Neuronal stem cell (in vitro differentiated cells): ENCODE measurements at regions not wholly inside any gene's neighbourhood (a gene's known extent, or its start where the extent isn't known, plus 50 kb on each side); places are given as distances from the start of the nearest gene placed in this dataset.
A peak's percentile ranks its signal among the peaks of the same experiment; 100 is the strongest.

Source experiments
- DNase-seq: peaks from one replicate; pipeline ENCODE4 v3.0.0-alpha.2; 2013; ENCODE audit warnings: low spot score
- H2AFZ ChIP-seq: one replicate; pipeline ENCODE4 v1.6.1; 2013; ENCODE audit warnings: mild to moderate bottlenecking, low read length, inconsistent platforms
- H2AK5ac ChIP-seq: 2 replicates; pipeline ENCODE4 v1.6.1; 2013; ENCODE audit warnings: low read depth, mild to moderate bottlenecking, inconsistent platforms, low read length, moderate library complexity, mixed read lengths
- H2BK120ac ChIP-seq: 2 replicates; pipeline ENCODE4 v1.6.1; 2013; ENCODE audit warnings: low read depth, mild to moderate bottlenecking, inconsistent platforms, low read length, moderate library complexity, mixed read lengths
- H2BK12ac ChIP-seq: one replicate; pipeline ENCODE4 v1.6.1; 2013; ENCODE audit warnings: low read length, inconsistent platforms
- H2BK15ac ChIP-seq: 2 replicates; pipeline ENCODE4 v1.6.1; 2013; ENCODE audit warnings: mild to moderate bottlenecking, low read length, inconsistent platforms, mixed read lengths
- H2BK5ac ChIP-seq: one replicate; pipeline ENCODE4 v1.6.1; 2013; ENCODE audit warnings: inconsistent platforms, mild to moderate bottlenecking, low read length, moderate library complexity
- H3K14ac ChIP-seq: one replicate; pipeline ENCODE4 v1.6.1; 2013; ENCODE audit warnings: low read length, inconsistent platforms
- H3K18ac ChIP-seq: 2 replicates; pipeline ENCODE4 v1.6.1; 2013; ENCODE audit warnings: low read length, inconsistent platforms
- H3K23ac ChIP-seq: 2 replicates; pipeline ENCODE4 v1.6.1; 2013; ENCODE audit warnings: low read depth, mild to moderate bottlenecking, mixed read lengths, low read length, inconsistent platforms; ENCODE audit not compliant: poor library complexity
- H3K27ac ChIP-seq: replicated peaks from 3 replicates; pipeline ENCODE4 v1.5.1; 2013; ENCODE audit warnings: low read length, inconsistent platforms
- H3K27me3 ChIP-seq, 3 experiments: 2 replicates each; pipeline ENCODE4 v1.6.1; 2013; ENCODE audit warnings: low read length in 3 of 3, mild to moderate bottlenecking in 2 of 3, inconsistent platforms in 1 of 3, low read depth in 1 of 3, mixed read lengths in 1 of 3, moderate library complexity in 1 of 3; ENCODE audit not compliant: control insufficient read depth in 3 of 3, insufficient read depth in 3 of 3
- H3K36me3 ChIP-seq, 2 donors: replicated peaks in 1 of 2; 2 replicates each; pipeline ENCODE4 v1.6.1; 2013; ENCODE audit warnings: low read length in 2 of 2; ENCODE audit not compliant: control insufficient read depth in 2 of 2, insufficient read depth in 2 of 2
- H3K4ac ChIP-seq: 2 replicates; pipeline ENCODE4 v1.6.1; 2013; ENCODE audit warnings: inconsistent platforms, mild to moderate bottlenecking, low read length, moderate library complexity
- H3K4me1 ChIP-seq, 2 donors: 1 replicate in 1 of 2; 2 replicates in 1 of 2; pipeline ENCODE4 v1.6.1; 2013; ENCODE audit warnings: low read length in 2 of 2, low read depth in 1 of 2; ENCODE audit not compliant: control insufficient read depth in 2 of 2, insufficient read depth in 1 of 2
- H3K4me2 ChIP-seq: one replicate; pipeline ENCODE4 v1.6.1; 2013; ENCODE audit warnings: mild to moderate bottlenecking, low read length, inconsistent platforms; ENCODE audit not compliant: insufficient read depth, poor library complexity, severe bottlenecking
- H3K4me3 ChIP-seq, 2 donors: 2 replicates each; pipeline ENCODE4 v1.5.1; 2013; ENCODE audit warnings: low read length in 2 of 2, mild to moderate bottlenecking in 2 of 2, inconsistent platforms in 1 of 2, moderate library complexity in 1 of 2
- H3K79me1 ChIP-seq: one replicate; pipeline ENCODE4 v1.6.1; 2013; ENCODE audit warnings: low read depth, mild to moderate bottlenecking, inconsistent platforms, low read length, moderate library complexity
- H3K9ac ChIP-seq: one replicate; pipeline ENCODE4 v1.6.1; 2013; ENCODE audit warnings: mild to moderate bottlenecking, low read depth, low read length, inconsistent platforms; ENCODE audit not compliant: poor library complexity
- H3K9me3 ChIP-seq, 2 donors: replicated peaks in 1 of 2; 2 replicates each; pipeline versions ENCODE3 to v1.6.1; 2013; ENCODE audit warnings: low read length in 2 of 2, mild to moderate bottlenecking in 2 of 2, inconsistent platforms in 1 of 2, low read depth in 1 of 2, mixed read lengths in 1 of 2, moderate library complexity in 1 of 2; ENCODE audit not compliant: control insufficient read depth in 2 of 2, insufficient read depth in 1 of 2
- H4K8ac ChIP-seq: one replicate; pipeline ENCODE4 v1.6.1; 2013; ENCODE audit warnings: low read depth, mild to moderate bottlenecking, inconsistent platforms, low read length, moderate library complexity
- H4K91ac ChIP-seq: one replicate; pipeline ENCODE4 v1.6.1; 2013; ENCODE audit warnings: low read length, low read depth, mild to moderate bottlenecking, inconsistent platforms; ENCODE audit not compliant: poor library complexity
- WGBS, 2 donors: extraction: QIAGEN DNeasy Blood & Tissue Kit; methylation state at CpG; one replicate each; pipeline ENCODE4 v1.1.7; 2013; ENCODE audit warnings: missing lambda C conversion rate in 2 of 2, mixed read lengths in 1 of 2; ENCODE audit not compliant: insufficient read length in 2 of 2, insufficient replicate concordance in 1 of 2; ENCODE audit errors: extremely low coverage in 2 of 2; 5-methylcytosine and 5-hydroxymethylcytosine counted together

DNA sequence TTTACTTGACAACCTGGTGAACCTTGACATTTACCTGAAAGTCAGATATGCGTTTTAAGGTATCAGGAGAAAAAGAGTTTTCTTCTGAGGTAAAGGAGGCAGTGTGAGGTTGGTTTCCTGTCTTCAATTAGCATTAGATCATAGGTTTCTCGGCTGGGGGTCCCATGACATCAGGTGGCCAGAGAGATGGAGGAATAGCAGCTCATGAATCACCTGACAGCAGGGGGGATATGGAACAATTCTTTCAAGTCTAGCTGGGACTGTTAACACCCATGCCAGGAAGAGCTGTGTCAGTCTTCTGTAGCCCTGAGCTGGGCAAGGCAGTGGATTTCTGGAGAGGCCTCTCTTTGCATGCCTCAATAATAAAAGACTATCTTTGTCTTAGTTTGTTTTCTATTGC is 108.0 kb upstream of the TMEM170B start:
- DNase-seq, result no peak

DNA sequence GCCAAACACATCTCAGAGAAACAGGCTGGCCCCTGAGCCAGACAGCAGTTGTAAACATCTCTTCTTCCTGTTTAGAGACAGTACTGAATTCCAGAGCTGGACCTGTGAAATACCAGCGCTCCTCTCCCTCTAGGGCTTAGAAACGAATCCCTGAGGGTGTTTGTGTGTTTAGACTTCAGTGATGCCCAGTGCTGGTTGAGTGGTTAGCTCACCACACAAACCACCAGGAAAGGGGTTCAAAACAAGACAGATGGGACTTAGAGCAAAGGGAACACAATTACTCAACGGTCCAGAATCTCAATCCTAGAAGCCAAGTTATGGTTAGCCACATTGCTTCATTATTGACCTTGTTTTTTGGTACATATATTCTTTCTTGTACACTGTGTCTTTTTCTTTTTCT is 108.7 kb upstream of the TMEM170B start:
- H4K8ac ChIP-seq, result no peak overlapping the region
- no peaks in the 10 kb centered on the region for H3K79me1 ChIP-seq
- H3K23ac ChIP-seq, result no peak overlapping the region
- peaks cover 0 to 1% of the 10 kb centered on the region in 2 donors for H3K36me3 ChIP-seq
- no peak overlapping the region for H3K4ac ChIP-seq
- H3K4me2 ChIP-seq, result no peak overlapping the region
- H2BK5ac ChIP-seq, result no peak overlapping the region
- H3K9ac ChIP-seq, result no peak overlapping the region
- H2BK120ac ChIP-seq, result no peak overlapping the region
- no CpG with 5 or more reads among the region's 3 CpGs for WGBS, 2 donors
- H2BK15ac ChIP-seq, result no peak overlapping the region
- no peak overlapping the region for H3K4me3 ChIP-seq
- H3K14ac ChIP-seq, result no peak overlapping the region
- H3K27ac ChIP-seq, result no peak overlapping the region
- peak overlapping the region; percentile 67 for H2AFZ ChIP-seq
- H4K91ac ChIP-seq, result no peak overlapping the region
- H3K27me3 ChIP-seq, result no peaks in the 10 kb centered on the region
- DNase-seq, result no peak
- no peak overlapping the region for H3K18ac ChIP-seq
- peaks cover 10 to 21% of the 10 kb centered on the region in 2 donors for H3K4me1 ChIP-seq
- peaks cover 0 to 2% of the 10 kb centered on the region in 2 donors for H3K9me3 ChIP-seq
- H2AK5ac ChIP-seq, result no peak overlapping the region
- no peak overlapping the region for H2BK12ac ChIP-seq

More for the DNA sequence above, 108.0 kb upstream of the TMEM170B start:
- no peak overlapping the region for H2BK12ac ChIP-seq
- H2AK5ac ChIP-seq, result no peak overlapping the region
- no peak overlapping the region for H3K9ac ChIP-seq
- H3K4ac ChIP-seq, result no peak overlapping the region
- no peak overlapping the region for H2BK120ac ChIP-seq
- no peak overlapping the region for H2BK5ac ChIP-seq
- no peak overlapping the region for H3K18ac ChIP-seq
- H2BK15ac ChIP-seq, result no peak overlapping the region
- no peak overlapping the region for H3K23ac ChIP-seq
- no peak overlapping the region for H4K8ac ChIP-seq
- H3K4me1 ChIP-seq, result peaks cover 10 to 21% of the 10 kb centered on the region in 2 donors
- no peaks in the 10 kb centered on the region for H3K79me1 ChIP-seq
- H4K91ac ChIP-seq, result no peak overlapping the region
- no CpG with 5 or more reads among the region's 2 CpGs for WGBS, 2 donors
- no peak overlapping the region for H3K27ac ChIP-seq
- no peak overlapping the region for H3K4me3 ChIP-seq
- no peaks in the 10 kb centered on the region for H3K27me3 ChIP-seq
- H3K14ac ChIP-seq, result no peak overlapping the region
- H2AFZ ChIP-seq, result no peak overlapping the region
- H3K4me2 ChIP-seq, result no peak overlapping the region
- peaks cover 0 to 2% of the 10 kb centered on the region in 2 donors for H3K9me3 ChIP-seq
- H3K36me3 ChIP-seq, result peaks cover 0 to 1% of the 10 kb centered on the region in 2 donors

DNA sequence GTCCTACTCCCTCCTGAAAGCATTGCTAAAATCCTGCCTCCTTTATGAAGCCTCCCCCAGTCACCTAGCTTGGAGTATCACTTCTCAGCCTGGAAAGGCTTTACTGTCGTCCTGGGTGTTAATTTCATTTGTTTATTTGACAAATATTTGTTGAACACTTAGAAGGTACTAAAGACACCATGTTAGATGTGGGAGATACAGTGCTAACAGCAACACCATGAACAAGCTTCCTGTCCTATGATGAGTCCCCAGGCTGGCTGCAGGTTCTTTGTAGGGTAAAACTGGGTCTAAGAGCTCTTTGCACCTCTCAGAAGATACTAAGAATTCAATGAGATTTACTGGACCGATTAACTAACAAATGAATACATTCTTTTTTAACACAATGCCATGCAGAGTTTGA is 109.2 kb upstream of the TMEM170B start:
- peaks cover 0 to 1% of the 10 kb centered on the region in 2 donors for H3K36me3 ChIP-seq
- H2BK5ac ChIP-seq, result no peak overlapping the region
- no peak overlapping the region for H3K4me2 ChIP-seq
- H3K4me1 ChIP-seq, result peaks cover 10 to 21% of the 10 kb centered on the region in 2 donors
- no peak overlapping the region for H2BK12ac ChIP-seq
- H4K91ac ChIP-seq, result no peak overlapping the region
- no peak overlapping the region for H2BK15ac ChIP-seq
- H2AFZ ChIP-seq, result peak overlapping the region; percentile 67
- no peak overlapping the region for H3K23ac ChIP-seq
- H3K14ac ChIP-seq, result no peak overlapping the region
- no peak overlapping the region for H3K4me3 ChIP-seq
- DNase-seq, result no peak
- H3K4ac ChIP-seq, result no peak overlapping the region
- no peak overlapping the region for H3K27ac ChIP-seq
- no peak overlapping the region for H3K9ac ChIP-seq
- peaks cover 0 to 2% of the 10 kb centered on the region in 2 donors for H3K9me3 ChIP-seq
- H2AK5ac ChIP-seq, result no peak overlapping the region
- no peak overlapping the region for H3K18ac ChIP-seq
- H2BK120ac ChIP-seq, result no peak overlapping the region
- H3K79me1 ChIP-seq, result no peaks in the 10 kb centered on the region
- no peaks in the 10 kb centered on the region for H3K27me3 ChIP-seq
- WGBS, 2 donors, result no CpG with 5 or more reads among the region's 2 CpGs
- no peak overlapping the region for H4K8ac ChIP-seq

DNA sequence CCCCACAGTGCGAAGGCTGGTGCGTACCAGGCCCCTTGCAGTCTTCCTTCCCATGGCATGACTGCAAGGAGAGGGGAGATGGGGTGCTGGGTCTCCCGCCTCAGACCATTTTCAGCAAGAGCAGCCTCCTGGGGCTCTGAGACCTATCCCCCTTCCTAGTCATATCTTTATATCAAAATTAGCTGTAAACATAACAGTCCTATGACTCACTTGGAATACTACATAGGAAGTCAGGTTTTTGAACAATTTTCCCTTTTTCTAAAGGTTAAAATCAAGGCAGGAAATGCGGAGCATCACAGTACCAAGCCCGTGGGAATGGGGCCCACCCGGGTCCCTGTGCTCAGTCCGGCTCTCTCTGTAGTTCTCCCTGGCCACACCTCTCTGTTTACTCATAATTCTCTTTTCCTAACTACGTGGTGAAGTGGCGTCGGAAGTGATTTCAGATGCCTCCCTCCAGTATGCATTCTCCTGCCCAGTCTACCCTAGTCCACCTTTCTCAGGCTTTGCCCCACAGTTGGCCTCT is 109.8 kb upstream of the TMEM170B start:
- H4K91ac ChIP-seq, result peak overlapping the region; percentile 99
- no peaks in the 10 kb centered on the region for H3K79me1 ChIP-seq
- H2BK15ac ChIP-seq, result peak overlapping the region; percentile 30
- H3K4me3 ChIP-seq, result peak overlapping the region in 1 of 2 donors; percentile 27
- H3K36me3 ChIP-seq, result peaks cover 0 to 1% of the 10 kb centered on the region in 2 donors
- no peak for DNase-seq
- H3K27me3 ChIP-seq, result no peaks in the 10 kb centered on the region
- no peak overlapping the region for H3K4me2 ChIP-seq
- no peak overlapping the region for H2AK5ac ChIP-seq
- H3K18ac ChIP-seq, result peak overlapping the region; percentile 90
- H3K4me1 ChIP-seq, result peaks cover 10 to 21% of the 10 kb centered on the region in 2 donors
- no peak overlapping the region for H3K9ac ChIP-seq
- H2AFZ ChIP-seq, result peak overlapping the region; percentile 67
- no peak overlapping the region for H3K27ac ChIP-seq
- peak overlapping the region; percentile 24 for H4K8ac ChIP-seq
- H2BK120ac ChIP-seq, result no peak overlapping the region
- H3K23ac ChIP-seq, result peak overlapping the region; percentile 70
- peak overlapping the region; percentile 91 for H3K4ac ChIP-seq
- no peak overlapping the region for H2BK5ac ChIP-seq
- H3K14ac ChIP-seq, result peak overlapping the region; percentile 12
- WGBS, 2 donors, result no CpG with 5 or more reads among the region's 10 CpGs
- peaks cover 0 to 2% of the 10 kb centered on the region in 2 donors for H3K9me3 ChIP-seq
- peak overlapping the region; percentile 95 for H2BK12ac ChIP-seq
